BJ (cell line): ENCODE measurements at regions not wholly inside any gene's neighbourhood (a gene's known extent, or its start where the extent isn't known, plus 50 kb on each side); places are given as distances from the start of the nearest gene placed in this dataset.

Source experiments
- CTCF ChIA-PET: fragments of 350-600 bp; formaldehyde crosslinking; extraction: SDS; loops from one replicate; lab custom pipeline; 2021; ENCODE audit warnings: antibody characterized with exemption, inconsistent platforms; lab: Yijun Ruan, JAX
- POLR2A ChIA-PET: fragments of 300-600 bp; sonication (Branson Sonifier 250); formaldehyde crosslinking; extraction: SDS; loops from one replicate; lab custom pipeline; 2021; ENCODE audit warnings: antibody characterized with exemption; lab: Charles Lee
- DNase-seq: peaks from one replicate; pipeline ENCODE4 v3.0.0-alpha.2; 2011; ENCODE audit warnings: low read depth
- H3K27me3 ChIP-seq: 2 replicates; pipeline ENCODE4 v1.6.0; 2011; ENCODE audit warnings: low read length; ENCODE audit not compliant: control insufficient read depth, insufficient read depth
- H3K36me3 ChIP-seq: 2 replicates; pipeline ENCODE4 v1.5.1; 2011; ENCODE audit warnings: low read length; ENCODE audit not compliant: control insufficient read depth, insufficient read depth
- H3K4me3 ChIP-seq: 2 replicates; pipeline ENCODE4 v1.5.1; 2011; ENCODE audit warnings: low read depth, mild to moderate bottlenecking, control low read depth, low read length
- CTCF ChIP-seq: IDR thresholded peaks from 2 replicates; pipeline ENCODE4 v1.5.1; 2011; ENCODE audit warnings: low read depth, mild to moderate bottlenecking, control low read depth, inconsistent platforms, low read length, moderate library complexity; ENCODE audit not compliant: insufficient read depth

GRCh38 chr11:119523539-119524157, 100.7 kb upstream of the THY1 start:
- ChIA-PET POLR2A (no interaction called here), CTCF (interaction anchor here (10.1 kb wide), 1 partner anchor 11 kb away, joined by 65 read pairs; no protein-coding TSS in a partner anchor)
- H3K4me3 ChIP-seq, result no peak overlapping the region
- H3K36me3 ChIP-seq, result no peaks in the 10 kb centered on the region
- H3K27me3 ChIP-seq, result peaks cover 11% of the 10 kb centered on the region
- TF ChIP-seq CTCF, result no peak
- no peak for DNase-seq

- CTCF ChIA-PET, result interaction anchor here (10.1 kb wide), 1 partner anchor 12 kb away, joined by 65 read pairs; no protein-coding TSS in a partner anchor
- peaks cover 7% of the 10 kb centered on the region for H3K27me3 ChIP-seq
- POLR2A ChIA-PET, result no interaction called here
- DNase-seq, result no peak
- no peak overlapping the region for H3K4me3 ChIP-seq
- no peaks in the 10 kb centered on the region for H3K36me3 ChIP-seq
- TF ChIP-seq CTCF, result no peak
These were observed 99.6 kb upstream of the THY1 start for GRCh38 chr11:119522609-119523008.

- Histone ChIP-seq H3K4me3 (no peak overlapping the region), H3K27me3 (peaks cover 10% of the 10 kb centered on the region), H3K36me3 (no peaks in the 10 kb centered on the region)
- DNase-seq, result no peak
- CTCF ChIA-PET, result interaction anchor here (1.0 to 10.1 kb wide), 4 partner anchors 13 to 53 kb away, joined by 3 to 65 read pairs (median 6); no protein-coding TSS in a partner anchor
- POLR2A ChIA-PET, result no interaction called here
- TF ChIP-seq CTCF, result no peak
These were observed 98.6 kb upstream of the THY1 start for GRCh38 chr11:119521551-119521950.

- H3K27me3 ChIP-seq, result peaks cover 10% of the 10 kb centered on the region
- no peak for DNase-seq
- ChIA-PET POLR2A (no interaction called here), CTCF (interaction anchor here (1.0 to 10.1 kb wide), 4 partner anchors 14 to 54 kb away, joined by 3 to 65 read pairs (median 6); no protein-coding TSS in a partner anchor)
- no peak for TF ChIP-seq CTCF
- no peaks in the 10 kb centered on the region for H3K36me3 ChIP-seq
- H3K4me3 ChIP-seq, result no peak overlapping the region
These were observed 98.0 kb upstream of the THY1 start for GRCh38 chr11:119520966-119521365.

- DNase-seq, result no peak
- Histone ChIP-seq H3K4me3 (no peak overlapping the region), H3K36me3 (no peaks in the 10 kb centered on the region), H3K27me3 (peaks cover 12% of the 10 kb centered on the region)
- no peak for TF ChIP-seq CTCF
- ChIA-PET CTCF (interaction anchor here (1.0 to 10.1 kb wide), 4 partner anchors 14 to 209 kb away, joined by 3 to 65 read pairs (median 4); partner anchors contain the start of gene NECTIN1), POLR2A (no interaction called here)
These were observed 97.4 kb upstream of the THY1 start for GRCh38 chr11:119520400-119520799.
